ENCODE measurements at regions not wholly inside any gene's neighbourhood (a gene's known extent, or its start where the extent isn't known, plus 50 kb on each side); places are given as distances from the start of the nearest gene placed in this dataset.

DNA sequence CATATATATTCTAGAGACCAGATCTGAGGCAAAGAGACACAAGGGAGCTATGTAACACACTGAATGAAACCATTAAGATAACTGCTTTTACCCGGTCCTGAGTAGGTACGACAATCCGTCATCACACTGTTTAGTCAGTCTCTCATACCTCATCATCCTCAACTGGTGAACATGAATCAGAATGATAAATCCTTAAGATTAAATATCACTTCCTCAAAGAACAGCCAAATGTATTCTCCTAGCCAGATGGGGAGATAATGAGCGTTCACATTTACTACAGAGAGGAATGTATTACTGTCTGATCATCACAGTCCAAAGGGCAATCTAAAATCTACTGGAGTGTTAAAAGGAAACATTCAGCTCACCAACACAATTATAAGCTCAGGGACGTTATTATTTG lies 319.4 kb upstream of the STAC start:
- TF ChIP-seq, protein P1, sequence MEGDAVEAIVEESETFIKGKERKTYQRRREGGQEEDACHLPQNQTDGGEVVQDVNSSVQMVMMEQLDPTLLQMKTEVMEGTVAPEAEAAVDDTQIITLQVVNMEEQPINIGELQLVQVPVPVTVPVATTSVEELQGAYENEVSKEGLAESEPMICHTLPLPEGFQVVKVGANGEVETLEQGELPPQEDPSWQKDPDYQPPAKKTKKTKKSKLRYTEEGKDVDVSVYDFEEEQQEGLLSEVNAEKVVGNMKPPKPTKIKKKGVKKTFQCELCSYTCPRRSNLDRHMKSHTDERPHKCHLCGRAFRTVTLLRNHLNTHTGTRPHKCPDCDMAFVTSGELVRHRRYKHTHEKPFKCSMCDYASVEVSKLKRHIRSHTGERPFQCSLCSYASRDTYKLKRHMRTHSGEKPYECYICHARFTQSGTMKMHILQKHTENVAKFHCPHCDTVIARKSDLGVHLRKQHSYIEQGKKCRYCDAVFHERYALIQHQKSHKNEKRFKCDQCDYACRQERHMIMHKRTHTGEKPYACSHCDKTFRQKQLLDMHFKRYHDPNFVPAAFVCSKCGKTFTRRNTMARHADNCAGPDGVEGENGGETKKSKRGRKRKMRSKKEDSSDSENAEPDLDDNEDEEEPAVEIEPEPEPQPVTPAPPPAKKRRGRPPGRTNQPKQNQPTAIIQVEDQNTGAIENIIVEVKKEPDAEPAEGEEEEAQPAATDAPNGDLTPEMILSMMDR (conservative IDR thresholded peaks at IDR 0.05 in 1 of 2, IDR thresholded peaks at IDR 0.05 in 1 of 2; ENCODE audit: extremely low read depth in 1 of 2, insufficient read depth in 1 of 2, low read depth in 1 of 2, low read length in 2 of 2): no peak
- TF ChIP-seq EZH2 (IDR thresholded peaks at IDR 0.05; ENCODE audit: borderline replicate concordance, low read length): no peak
